ENCODE measurements at regions not wholly inside any gene's neighbourhood (a gene's known extent, or its start where the extent isn't known, plus 50 kb on each side); places are given as distances from the start of the nearest gene placed in this dataset.
"Not testable (repeated sequence)": the region's sequence is repeated elsewhere in the genome, so short reads cannot be mapped to it uniquely, and the experiment has no call there.

GRCh38 chr2:195368249-195369217 is 288.5 kb upstream of the SLC39A10 start:
- DNase-seq (ENCODE audit: insufficient read length, low spot score) (no peak), FAIRE-seq (no peak)

- FAIRE-seq (no peak), DNase-seq (ENCODE audit: insufficient read length, low spot score) (no peak)
Measured at GRCh38 chr2:195367809-195368208, 289.2 kb upstream of the SLC39A10 start.

GRCh38 chr2:195364015-195364965 is 292.7 kb upstream of the SLC39A10 start:
- no peak for DNase-seq (ENCODE audit: insufficient read length, low spot score)
- FAIRE-seq = no peak

GRCh38 chr2:195363496-195363895 is 293.5 kb upstream of the SLC39A10 start:
- no peak for DNase-seq (ENCODE audit: insufficient read length, low spot score)
- no peak for FAIRE-seq

- DNase-seq (ENCODE audit: insufficient read length, low spot score) (no peak), FAIRE-seq (no peak)
Measured at GRCh38 chr2:195360242-195360641, 296.8 kb upstream of the SLC39A10 start.

- no peak for FAIRE-seq
Measured at GRCh38 chr2:195359043-195359735, 297.8 kb upstream of the SLC39A10 start.

GRCh38 chr2:195356920-195357440 is 300.0 kb upstream of the SLC39A10 start:
- DNase-seq (ENCODE audit: insufficient read length, low spot score) = no peak

More at GRCh38 chr2:195359043-195359735, 297.8 kb upstream of the SLC39A10 start:
- DNase-seq (ENCODE audit: insufficient read length, low spot score) = no peak

GRCh38 chr2:195356026-195356425 is 301.0 kb upstream of the SLC39A10 start:
- DNase-seq (ENCODE audit: insufficient read length, low spot score) (no peak), FAIRE-seq (no peak)

More at GRCh38 chr2:195356920-195357440, 300.0 kb upstream of the SLC39A10 start:
- no peak for FAIRE-seq

- FAIRE-seq = no peak
Measured at GRCh38 chr2:195352581-195352980, 304.4 kb upstream of the SLC39A10 start.

GRCh38 chr2:195343942-195344530 is 313.0 kb upstream of the SLC39A10 start:
- DNase-seq (ENCODE audit: insufficient read length, low spot score) = no peak
- FAIRE-seq = no peak

More at GRCh38 chr2:195352581-195352980, 304.4 kb upstream of the SLC39A10 start:
- DNase-seq (ENCODE audit: insufficient read length, low spot score) = no peak

- FAIRE-seq (no peak), DNase-seq (ENCODE audit: insufficient read length, low spot score) (no peak)
Measured at GRCh38 chr2:195343540-195343939, 313.5 kb upstream of the SLC39A10 start.

GRCh38 chr2:195342061-195342460 is 315.0 kb upstream of the SLC39A10 start:
- DNase-seq (ENCODE audit: insufficient read length, low spot score) (no peak), FAIRE-seq (no peak)

GRCh38 chr2:195338856-195339255 is 318.2 kb upstream of the SLC39A10 start:
- no peak for DNase-seq (ENCODE audit: insufficient read length, low spot score)
- no peak for FAIRE-seq

GRCh38 chr2:195337597-195337996 is 319.4 kb upstream of the SLC39A10 start:
- FAIRE-seq (no peak), DNase-seq (ENCODE audit: insufficient read length, low spot score) (no peak)

GRCh38 chr2:195333869-195334268 is 323.2 kb upstream of the SLC39A10 start:
- FAIRE-seq (no peak), DNase-seq (ENCODE audit: insufficient read length, low spot score) (no peak)

- DNase-seq (ENCODE audit: insufficient read length, low spot score) (no peak), FAIRE-seq (no peak)
Measured at GRCh38 chr2:195331966-195332365, 325.1 kb upstream of the SLC39A10 start.

- FAIRE-seq (no peak), DNase-seq (ENCODE audit: insufficient read length, low spot score) (no peak)
Measured at GRCh38 chr2:195331129-195331528, 325.9 kb upstream of the SLC39A10 start.

GRCh38 chr2:195330513-195330956 is 326.5 kb upstream of the SLC39A10 start:
- DNase-seq (ENCODE audit: insufficient read length, low spot score) = no peak
- no peak for FAIRE-seq

- not testable (repeated sequence) for DNase-seq (ENCODE audit: insufficient read length, low spot score); FAIRE-seq
Measured at GRCh38 chr2:195329784-195330183, 327.2 kb upstream of the SLC39A10 start.

GRCh38 chr2:195326537-195326936 is 330.5 kb upstream of the SLC39A10 start:
- FAIRE-seq = no peak
- no peak for DNase-seq (ENCODE audit: insufficient read length, low spot score)
